Gastroesophageal sphincter (tissue), 3 donors: ENCODE measurements at regions not wholly inside any gene's neighbourhood (a gene's known extent, or its start where the extent isn't known, plus 50 kb on each side); places are given as distances from the start of the nearest gene placed in this dataset.

ENCODE experiments used
- CTCF ChIP-seq, 4 experiments: fragments of 200-600 bp in 2 of 4; fragments of 450-650 bp in 2 of 4; sonication (generic) in 1 of 4; IDR thresholded peaks; one replicate each; pipeline ENCODE4 v1.5.1; 2017 to 2019; ENCODE audit warnings: antibody characterized with exemption in 4 of 4, mild to moderate bottlenecking in 2 of 4, moderate library complexity in 2 of 4
- EP300 ChIP-seq: sonication (generic); formaldehyde crosslinking; IDR thresholded peaks from one replicate; pipeline ENCODE4 v1.6.1; 2017; ENCODE audit warnings: antibody characterized with exemption, mild to moderate bottlenecking
- POLR2A ChIP-seq, 2 donors: fragments of 450-650 bp; IDR thresholded peaks; one replicate each; pipeline ENCODE4 v1.6.1; 2017; ENCODE audit warnings: antibody characterized with exemption in 2 of 2, mild to moderate bottlenecking in 2 of 2, moderate library complexity in 1 of 2
- POLR2AphosphoS5 ChIP-seq: sonication (generic); formaldehyde crosslinking; IDR thresholded peaks from one replicate; pipeline ENCODE4 v1.6.1; 2017; ENCODE audit warnings: antibody characterized with exemption

DNA sequence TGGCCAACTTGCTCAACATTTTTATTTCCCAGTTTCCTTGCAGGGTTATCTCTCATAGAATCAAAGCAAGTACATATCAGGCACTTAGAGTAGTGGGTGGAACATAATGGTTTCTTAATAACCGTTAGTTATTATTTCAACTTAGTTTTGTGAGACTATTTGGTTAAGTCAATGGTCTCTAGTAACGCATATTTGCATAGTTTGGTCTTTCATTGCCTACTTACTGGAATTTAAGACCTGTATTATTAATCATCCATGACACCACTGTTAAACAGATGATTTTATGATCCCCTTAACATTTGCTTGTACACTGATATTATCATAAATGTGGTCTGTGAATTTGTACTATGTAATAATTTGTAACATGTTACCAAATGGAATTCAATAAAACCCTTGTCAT, 70.9 kb upstream of the SMIM31 start:
- TF ChIP-seq CTCF (IDR thresholded peaks at IDR 0.05): no peak
- TF ChIP-seq POLR2AphosphoS5: no peak
- TF ChIP-seq EP300: no peak
- TF ChIP-seq POLR2A (IDR thresholded peaks at IDR 0.05): no peak
